Mucosa of rectum (tissue), 2 donors: ENCODE measurements at regions not wholly inside any gene's neighbourhood (a gene's known extent, or its start where the extent isn't known, plus 50 kb on each side); places are given as distances from the start of the nearest gene placed in this dataset.

Source experiments
- H3K27ac ChIP-seq, 2 donors: one replicate each; pipeline ENCODE4 v1.7.0; 2013; ENCODE audit warnings: inconsistent platforms in 2 of 2, low read depth in 2 of 2, low read length in 2 of 2
- H3K27me3 ChIP-seq, 2 donors: one replicate each; pipeline ENCODE4 v1.7.0; 2013; ENCODE audit warnings: low read length in 2 of 2; ENCODE audit not compliant: control insufficient read depth in 2 of 2, insufficient read depth in 2 of 2
- H3K36me3 ChIP-seq, 2 donors: one replicate each; pipeline ENCODE4 v1.7.0; 2013; ENCODE audit warnings: low read length in 2 of 2; ENCODE audit not compliant: control insufficient read depth in 2 of 2, insufficient read depth in 2 of 2
- H3K4me1 ChIP-seq, 2 donors: one replicate each; pipeline ENCODE4 v1.7.0; 2013; ENCODE audit warnings: low read length in 2 of 2, mild to moderate bottlenecking in 1 of 2; ENCODE audit not compliant: control insufficient read depth in 2 of 2, insufficient read depth in 2 of 2
- H3K4me3 ChIP-seq, 2 donors: one replicate each; pipeline ENCODE4 v1.7.0; 2013; ENCODE audit warnings: low read length in 2 of 2
- H3K9ac ChIP-seq, 2 donors: one replicate each; pipeline ENCODE4 v1.7.0; 2013; ENCODE audit warnings: low read length in 2 of 2, low read depth in 1 of 2, mild to moderate bottlenecking in 1 of 2
- H3K9me3 ChIP-seq, 2 donors: one replicate each; pipeline ENCODE4 v1.7.0; 2013; ENCODE audit warnings: low read length in 2 of 2; ENCODE audit not compliant: control insufficient read depth in 2 of 2
- donor health status: healthy.
- donor health status: Normal muscosa, but diverticular disease.

GRCh38 chr4:33696586-33696985 lies 2547.7 kb downstream of the ARAP2 start:
- Histone ChIP-seq H3K9ac (no peak overlapping the region), H3K27ac (no peak overlapping the region), H3K27me3 (no peaks in the 10 kb centered on the region), H3K9me3 (no peaks in the 10 kb centered on the region), H3K4me1 (no peaks in the 10 kb centered on the region), H3K36me3 (no peaks in the 10 kb centered on the region), H3K4me3 (no peak overlapping the region)

GRCh38 chr4:33709247-33709646 lies 2535.1 kb downstream of the ARAP2 start:
- no peak overlapping the region for H3K27ac ChIP-seq
- H3K36me3 ChIP-seq = no peaks in the 10 kb centered on the region
- no peak overlapping the region for H3K9ac ChIP-seq
- H3K4me1 ChIP-seq = no peaks in the 10 kb centered on the region
- H3K9me3 ChIP-seq = peaks cover 0 to 8% of the 10 kb centered on the region in 2 donors
- no peaks in the 10 kb centered on the region for H3K27me3 ChIP-seq
- no peak overlapping the region for H3K4me3 ChIP-seq

DNA sequence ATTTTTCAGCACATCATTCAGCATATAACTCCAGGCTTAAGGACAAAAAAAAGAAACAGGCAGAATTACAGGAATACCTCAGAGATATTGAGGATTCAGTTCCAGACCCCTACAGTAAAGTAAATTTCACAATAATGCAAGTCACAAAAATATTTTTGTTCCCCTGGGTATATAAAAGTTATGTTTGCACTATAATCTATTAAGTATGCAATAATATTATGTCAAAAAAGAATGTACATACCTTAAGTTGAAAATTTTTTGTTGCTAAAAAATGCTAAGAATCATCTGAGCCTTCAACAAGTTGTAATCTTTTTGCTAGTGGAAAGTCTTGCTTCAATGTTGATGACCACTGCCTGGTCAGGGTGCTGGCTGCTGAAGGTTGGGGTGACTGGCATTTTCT lies 2532.5 kb downstream of the ARAP2 start:
- H3K9me3 ChIP-seq = peaks cover 0 to 8% of the 10 kb centered on the region in 2 donors
- H3K9ac ChIP-seq = no peak overlapping the region
- H3K27ac ChIP-seq = no peak overlapping the region
- no peaks in the 10 kb centered on the region for H3K27me3 ChIP-seq
- H3K4me1 ChIP-seq = no peaks in the 10 kb centered on the region
- no peaks in the 10 kb centered on the region for H3K36me3 ChIP-seq
- no peak overlapping the region for H3K4me3 ChIP-seq

DNA sequence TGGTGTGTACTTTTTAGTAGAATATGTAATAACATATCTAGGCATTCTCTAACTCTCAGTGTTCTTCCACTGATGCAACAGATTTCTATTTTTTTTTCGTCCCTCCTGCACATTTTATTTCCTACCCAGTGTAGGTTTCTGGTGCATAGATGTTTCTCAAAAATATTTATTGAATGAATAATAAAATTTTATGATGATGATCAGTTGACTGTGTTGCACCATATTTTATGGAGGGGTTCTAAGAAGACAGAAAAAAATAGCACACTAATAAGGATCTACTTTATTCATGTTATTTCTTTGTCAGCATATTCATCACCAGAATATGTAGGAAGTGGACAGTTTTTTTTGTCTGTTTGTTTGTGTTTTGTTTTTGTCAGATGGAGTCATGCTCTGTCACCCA lies 2529.3 kb downstream of the ARAP2 start:
- Histone ChIP-seq H3K9me3 (no peaks in the 10 kb centered on the region), H3K27me3 (no peaks in the 10 kb centered on the region), H3K9ac (no peak overlapping the region), H3K4me1 (no peaks in the 10 kb centered on the region), H3K27ac (no peak overlapping the region), H3K36me3 (no peaks in the 10 kb centered on the region), H3K4me3 (no peak overlapping the region)

- Histone ChIP-seq H3K27ac (no peak overlapping the region), H3K4me1 (no peaks in the 10 kb centered on the region), H3K27me3 (no peaks in the 10 kb centered on the region), H3K9ac (no peak overlapping the region), H3K4me3 (no peak overlapping the region), H3K9me3 (no peaks in the 10 kb centered on the region), H3K36me3 (no peaks in the 10 kb centered on the region)
These were observed 2528.4 kb downstream of the ARAP2 start for GRCh38 chr4:33715841-33716395.

- H3K27ac ChIP-seq = no peak overlapping the region
- no peaks in the 10 kb centered on the region for H3K9me3 ChIP-seq
- H3K9ac ChIP-seq = no peak overlapping the region
- H3K4me1 ChIP-seq = no peaks in the 10 kb centered on the region
- H3K36me3 ChIP-seq = no peaks in the 10 kb centered on the region
- H3K4me3 ChIP-seq = no peak overlapping the region
- H3K27me3 ChIP-seq = no peaks in the 10 kb centered on the region
These were observed 2522.1 kb downstream of the ARAP2 start for GRCh38 chr4:33722254-33722653.

- Histone ChIP-seq H3K9ac (no peak overlapping the region), H3K27me3 (no peaks in the 10 kb centered on the region), H3K36me3 (no peaks in the 10 kb centered on the region), H3K9me3 (no peaks in the 10 kb centered on the region), H3K27ac (no peak overlapping the region), H3K4me3 (no peak overlapping the region), H3K4me1 (no peaks in the 10 kb centered on the region)
These were observed 2521.4 kb downstream of the ARAP2 start for GRCh38 chr4:33722800-33723516.

- Histone ChIP-seq H3K27me3 (no peaks in the 10 kb centered on the region), H3K4me1 (no peaks in the 10 kb centered on the region), H3K4me3 (no peak overlapping the region)
These were observed 2519.6 kb downstream of the ARAP2 start for GRCh38 chr4:33724685-33725084.

GRCh38 chr4:33725861-33726260 lies 2518.5 kb downstream of the ARAP2 start:
- no peak overlapping the region for H3K4me3 ChIP-seq
- H3K9me3 ChIP-seq = peaks cover 0 to 2% of the 10 kb centered on the region in 2 donors
- no peaks in the 10 kb centered on the region for H3K36me3 ChIP-seq
- H3K4me1 ChIP-seq = no peaks in the 10 kb centered on the region
- H3K27me3 ChIP-seq = no peaks in the 10 kb centered on the region
- H3K27ac ChIP-seq = no peak overlapping the region
- no peak overlapping the region for H3K9ac ChIP-seq

More at GRCh38 chr4:33724685-33725084, 2519.6 kb downstream of the ARAP2 start:
- Histone ChIP-seq H3K9me3 (no peaks in the 10 kb centered on the region), H3K9ac (no peak overlapping the region), H3K36me3 (no peaks in the 10 kb centered on the region), H3K27ac (no peak overlapping the region)

GRCh38 chr4:33737726-33738125 lies 2506.6 kb downstream of the ARAP2 start:
- H3K4me3 ChIP-seq = no peak overlapping the region
- H3K4me1 ChIP-seq = no peaks in the 10 kb centered on the region
- no peaks in the 10 kb centered on the region for H3K9me3 ChIP-seq
- no peak overlapping the region for H3K9ac ChIP-seq
- no peaks in the 10 kb centered on the region for H3K36me3 ChIP-seq
- no peak overlapping the region for H3K27ac ChIP-seq
- H3K27me3 ChIP-seq = no peaks in the 10 kb centered on the region
